Natural killer cell (primary cell): ENCODE measurements at regions not wholly inside any gene's neighbourhood (a gene's known extent, or its start where the extent isn't known, plus 50 kb on each side); places are given as distances from the start of the nearest gene placed in this dataset.

Source experiments
- ATAC-seq, 3 donors: fragments of 150-1000 bp in 2 of 3; fragments of 200-7000 bp in 1 of 3; cut with Tn5 transposase; 1 replicate in 1 of 3; 2 replicates in 2 of 3; pipeline ENCODE4 v1.10.0; 2021; ENCODE audit warnings: mild to moderate bottlenecking in 2 of 3, moderate library complexity in 2 of 3
- DNase-seq, 2 donors: peaks; one replicate each; pipeline versions ENCODE4 v3.0.0 to v3.0.0-alpha.2; 2013 to 2021; ENCODE audit warnings: mixed read lengths in 1 of 2
- H3K27ac ChIP-seq: one replicate; pipeline ENCODE4 v1.5.1; 2013; ENCODE audit warnings: mild to moderate bottlenecking, low read length
- H3K27me3 ChIP-seq: one replicate; pipeline ENCODE4 v1.6.1; 2013; ENCODE audit warnings: low read length; ENCODE audit not compliant: control insufficient read depth, insufficient read depth
- H3K36me3 ChIP-seq: one replicate; pipeline ENCODE4 v1.6.1; 2013; ENCODE audit warnings: low read length; ENCODE audit not compliant: control insufficient read depth, insufficient read depth
- H3K4me1 ChIP-seq: one replicate; pipeline ENCODE4 v1.6.1; 2013; ENCODE audit warnings: low read length; ENCODE audit not compliant: control insufficient read depth, insufficient read depth
- H3K4me3 ChIP-seq: one replicate; pipeline ENCODE4 v1.5.1; 2013; ENCODE audit warnings: low read length
- H3K9me3 ChIP-seq: one replicate; pipeline ENCODE4 v1.6.1; 2013; ENCODE audit warnings: low read length; ENCODE audit not compliant: control insufficient read depth, insufficient read depth
- H3K27ac Mint-ChIP-seq, 2 donors: one replicate each; pipeline ENCODE4 v1.8.0; 2022; ENCODE audit warnings: mild to moderate bottlenecking in 2 of 2, mixed read lengths in 2 of 2, moderate library complexity in 1 of 2
- H3K27me3 Mint-ChIP-seq, 2 donors: one replicate each; pipeline ENCODE4 v1.8.0; 2022; ENCODE audit warnings: low read depth in 2 of 2, mixed read lengths in 2 of 2
- H3K36me3 Mint-ChIP-seq: one replicate; pipeline ENCODE4 v1.8.0; 2022; ENCODE audit warnings: mixed read lengths
- H3K4me1 Mint-ChIP-seq, 2 donors: one replicate each; pipeline ENCODE4 v1.8.0; 2022; ENCODE audit warnings: mixed read lengths in 2 of 2
- H3K4me3 Mint-ChIP-seq: one replicate; pipeline ENCODE4 v1.8.0; 2022; ENCODE audit warnings: mild to moderate bottlenecking, moderate library complexity, mixed read lengths
- H3K9me3 Mint-ChIP-seq, 2 donors: one replicate each; pipeline ENCODE4 v1.8.0; 2022; ENCODE audit warnings: mixed read lengths in 2 of 2
- CTCF ChIP-seq: fragments of 200-600 bp; IDR thresholded peaks from one replicate; pipeline ENCODE4 v1.8.0; 2022; ENCODE audit warnings: antibody characterized with exemption
- WGBS: methylation state at CpG from one replicate; pipeline ENCODE4 v1.1.7; 2013; ENCODE audit warnings: missing lambda C conversion rate; ENCODE audit not compliant: insufficient coverage; 5-methylcytosine and 5-hydroxymethylcytosine counted together
- intact Hi-C: fragments of 100-400 bp; cut with micrococcal nuclease; formaldehyde crosslinking; loops from one replicate; pipeline ENCODE4 v1.14.2; 2022

- Histone ChIP-seq H3K27me3 (no peaks in the 10 kb centered on the region), H3K36me3 (no peaks in the 10 kb centered on the region), H3K4me1 (no peaks in the 10 kb centered on the region), H3K9me3 (no peaks in the 10 kb centered on the region), H3K4me3 (no peak overlapping the region), H3K27ac (no peak overlapping the region)
- no peak for TF ChIP-seq CTCF
- no peak for ATAC-seq
- H3K27ac Mint-ChIP-seq = no peak overlapping the region
- no peaks in the 10 kb centered on the region for H3K36me3 Mint-ChIP-seq
- intact Hi-C loops = no loop called here
- no peaks in the 10 kb centered on the region for H3K27me3 Mint-ChIP-seq
- no peaks in the 10 kb centered on the region for H3K9me3 Mint-ChIP-seq
- 73% methylated on average over 2 of the region's 2 CpGs for WGBS
- no peak for DNase-seq
- H3K4me3 Mint-ChIP-seq = no peak overlapping the region
- no peaks in the 10 kb centered on the region for H3K4me1 Mint-ChIP-seq
Measured at GRCh38 chrX:925094-925493, 287.4 kb downstream of the CRLF2 start.

- no peaks in the 10 kb centered on the region for H3K27me3 ChIP-seq
- no peaks in the 10 kb centered on the region for H3K4me1 ChIP-seq
- Mint-ChIP-seq H3K36me3 (no peaks in the 10 kb centered on the region), H3K4me1 (no peaks in the 10 kb centered on the region), H3K9me3 (no peaks in the 10 kb centered on the region), H3K27me3 (no peaks in the 10 kb centered on the region), H3K4me3 (no peak overlapping the region), H3K27ac (no peak overlapping the region)
- intact Hi-C loops = no loop called here
- no peak for ATAC-seq
- WGBS = 62% methylated on average over 2 of the region's 2 CpGs
- no peak overlapping the region for H3K4me3 ChIP-seq
- no peak overlapping the region for H3K27ac ChIP-seq
- no peak for TF ChIP-seq CTCF
- H3K9me3 ChIP-seq = no peaks in the 10 kb centered on the region
- DNase-seq = no peak
- H3K36me3 ChIP-seq = no peaks in the 10 kb centered on the region
Measured at GRCh38 chrX:924017-924416, 288.4 kb downstream of the CRLF2 start.

- Mint-ChIP-seq H3K27ac (no peak overlapping the region), H3K36me3 (no peaks in the 10 kb centered on the region), H3K4me3 (no peak overlapping the region), H3K4me1 (no peaks in the 10 kb centered on the region), H3K27me3 (no peaks in the 10 kb centered on the region), H3K9me3 (no peaks in the 10 kb centered on the region)
- no peaks in the 10 kb centered on the region for H3K4me1 ChIP-seq
- no peak for TF ChIP-seq CTCF
- WGBS = 39% methylated on average over 25 of the region's 25 CpGs
- no peaks in the 10 kb centered on the region for H3K27me3 ChIP-seq
- DNase-seq = no peak
- no peaks in the 10 kb centered on the region for H3K36me3 ChIP-seq
- no peak overlapping the region for H3K27ac ChIP-seq
- no peak overlapping the region for H3K4me3 ChIP-seq
- no peak for ATAC-seq
- intact Hi-C loops = no loop called here
- no peaks in the 10 kb centered on the region for H3K9me3 ChIP-seq
Measured at GRCh38 chrX:920234-920799, 289.7 kb downstream of the SHOX start.

- H3K4me3 Mint-ChIP-seq = no peak overlapping the region
- DNase-seq = no peak
- no peaks in the 10 kb centered on the region for H3K27me3 Mint-ChIP-seq
- WGBS = 90% methylated on average over 9 of the region's 9 CpGs
- Histone ChIP-seq H3K9me3 (no peaks in the 10 kb centered on the region), H3K27ac (no peak overlapping the region), H3K4me1 (no peaks in the 10 kb centered on the region), H3K4me3 (no peak overlapping the region), H3K27me3 (no peaks in the 10 kb centered on the region), H3K36me3 (no peaks in the 10 kb centered on the region)
- H3K36me3 Mint-ChIP-seq = no peaks in the 10 kb centered on the region
- intact Hi-C loops = no loop called here
- no peak for TF ChIP-seq CTCF
- peaks cover 0 to 2% of the 10 kb centered on the region in 2 donors for H3K9me3 Mint-ChIP-seq
- H3K4me1 Mint-ChIP-seq = no peaks in the 10 kb centered on the region
- peak in 1 of 3 donors; percentile 43 for ATAC-seq
- H3K27ac Mint-ChIP-seq = no peak overlapping the region
Measured at GRCh38 chrX:916230-916599, 285.6 kb downstream of the SHOX start.
